IPS DF 6.9 (cell line): ENCODE measurements at regions not wholly inside any gene's neighbourhood (a gene's known extent, or its start where the extent isn't known, plus 50 kb on each side); places are given as distances from the start of the nearest gene placed in this dataset.

Experiments used
- DNase-seq: peaks from one replicate; pipeline ENCODE4 v3.0.0-alpha.2; 2013; ENCODE audit warnings: low read depth, low spot score
- H3K27ac ChIP-seq: one replicate; pipeline ENCODE4 v1.5.1; 2013; ENCODE audit warnings: low read length, control low read depth
- H3K27me3 ChIP-seq: 2 replicates; pipeline ENCODE4 v1.6.1; 2013; ENCODE audit warnings: mild to moderate bottlenecking, low read length; ENCODE audit not compliant: control insufficient read depth, insufficient read depth
- H3K36me3 ChIP-seq: 2 replicates; pipeline ENCODE4 v1.6.1; 2013; ENCODE audit warnings: low read length; ENCODE audit not compliant: control insufficient read depth, insufficient read depth
- H3K4me1 ChIP-seq: 2 replicates; pipeline ENCODE4 v1.6.1; 2013; ENCODE audit warnings: low read length; ENCODE audit not compliant: control insufficient read depth, insufficient read depth
- H3K4me3 ChIP-seq: 2 replicates; pipeline ENCODE4 v1.5.1; 2013; ENCODE audit warnings: mild to moderate bottlenecking, low read length
- H3K9me3 ChIP-seq: 2 replicates; pipeline ENCODE4 v1.6.1; 2013; ENCODE audit warnings: low read length, inconsistent platforms; ENCODE audit not compliant: control insufficient read depth, insufficient read depth
- WGBS: extraction: QIAGEN DNeasy Blood & Tissue Kit; methylation state at CpG from one replicate; pipeline ENCODE4 v1.1.7; 2013; ENCODE audit warnings: mixed read lengths, missing lambda C conversion rate; ENCODE audit not compliant: insufficient read length, insufficient coverage; 5-methylcytosine and 5-hydroxymethylcytosine counted together

DNA sequence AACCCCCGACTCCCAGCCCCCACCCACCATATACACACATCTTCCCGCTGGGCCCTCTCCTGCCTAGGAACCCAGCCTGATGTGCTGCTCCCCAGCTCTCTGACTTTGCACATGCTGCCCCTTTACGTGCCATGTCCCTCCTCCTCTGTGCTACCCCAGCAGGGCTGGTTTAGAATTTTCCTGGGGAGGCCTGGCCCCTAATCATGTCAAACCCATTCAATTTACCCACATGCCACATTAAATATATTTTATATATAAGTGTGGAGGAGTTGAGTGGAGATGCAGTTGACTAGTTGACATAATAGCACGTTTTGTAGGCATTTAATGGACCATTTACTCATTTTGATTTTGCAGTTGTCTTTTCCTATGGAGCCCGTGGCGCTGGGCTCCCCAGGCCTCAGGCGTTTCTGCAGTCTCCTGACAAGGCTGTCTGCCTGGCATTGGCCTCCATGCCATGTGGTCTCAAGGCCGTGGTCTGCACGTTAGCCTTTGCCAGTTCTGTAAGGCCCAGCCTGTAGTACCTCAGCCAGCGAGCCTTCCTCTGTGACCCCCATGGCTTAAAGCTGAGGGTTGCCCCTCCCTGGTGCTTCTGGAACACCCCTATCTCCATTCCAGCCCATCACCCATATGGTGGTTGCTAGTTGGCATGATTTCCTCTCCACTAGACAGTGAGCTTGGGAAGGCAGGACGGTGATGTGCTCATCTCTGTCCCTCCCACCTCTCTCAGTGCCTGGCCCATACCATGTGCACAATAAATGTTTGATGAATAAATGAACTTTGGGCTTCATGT is 155.8 kb downstream of the TLE3 start:
- Histone ChIP-seq H3K36me3 (no peaks in the 10 kb centered on the region), H3K27ac (no peak overlapping the region), H3K4me1 (peaks cover 3% of the 10 kb centered on the region; the same call in 1 of the 2 replicates), H3K27me3 (no peaks in the 10 kb centered on the region), H3K9me3 (no peaks in the 10 kb centered on the region), H3K4me3 (no peak overlapping the region)
- no peak for DNase-seq
- 100% methylated on average over 1 of the region's 11 CpGs for WGBS

GRCh38 chr15:69943637-69944036 is 154.1 kb downstream of the TLE3 start:
- H3K27ac ChIP-seq, result no peak overlapping the region
- peaks cover 3% of the 10 kb centered on the region; the same call in 1 of the 2 replicates for H3K4me1 ChIP-seq
- H3K4me3 ChIP-seq, result no peak overlapping the region
- H3K36me3 ChIP-seq, result no peaks in the 10 kb centered on the region
- no peaks in the 10 kb centered on the region for H3K27me3 ChIP-seq
- DNase-seq, result no peak
- WGBS, result no CpG with 5 or more reads among the region's 1 CpG
- H3K9me3 ChIP-seq, result no peaks in the 10 kb centered on the region

- DNase-seq, result no peak
- WGBS, result no CpG with 5 or more reads among the region's 2 CpGs
- Histone ChIP-seq H3K4me3 (no peak overlapping the region), H3K4me1 (peaks cover 2% of the 10 kb centered on the region; the same call in 1 of the 2 replicates), H3K9me3 (no peaks in the 10 kb centered on the region; the same call in 1 of the 2 replicates), H3K27ac (no peak overlapping the region), H3K27me3 (no peaks in the 10 kb centered on the region), H3K36me3 (no peaks in the 10 kb centered on the region)
These were observed 152.0 kb downstream of the TLE3 start for GRCh38 chr15:69945729-69946128.

DNA sequence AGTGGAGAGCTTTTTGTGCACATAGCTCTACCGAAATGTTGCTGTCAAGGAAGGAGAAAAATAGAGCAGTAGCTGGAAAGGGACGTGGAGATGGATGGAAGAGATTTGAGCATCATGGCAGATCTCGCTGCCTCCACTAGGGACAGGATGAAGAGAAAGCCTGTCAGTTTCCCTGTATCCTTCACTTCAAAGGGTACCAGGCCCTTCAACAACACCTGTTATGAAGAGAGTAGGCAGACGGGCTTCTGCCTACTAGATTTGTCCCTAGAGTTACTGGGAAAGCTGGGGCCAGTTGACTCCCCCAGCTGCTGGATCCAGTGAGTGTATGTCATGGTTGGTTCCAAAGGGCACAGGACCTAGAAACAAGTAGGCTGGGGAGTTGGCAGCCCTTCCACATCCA is 150.8 kb downstream of the TLE3 start:
- WGBS, result no CpG with 5 or more reads among the region's 4 CpGs
- H3K4me3 ChIP-seq, result no peak overlapping the region
- no peaks in the 10 kb centered on the region for H3K27me3 ChIP-seq
- DNase-seq, result no peak
- no peaks in the 10 kb centered on the region for H3K36me3 ChIP-seq
- no peaks in the 10 kb centered on the region; the same call in 1 of the 2 replicates for H3K9me3 ChIP-seq
- H3K27ac ChIP-seq, result no peak overlapping the region
- peaks cover 2% of the 10 kb centered on the region; the same call in 1 of the 2 replicates for H3K4me1 ChIP-seq

GRCh38 chr15:69947394-69947793 is 150.3 kb downstream of the TLE3 start:
- H3K27me3 ChIP-seq, result no peaks in the 10 kb centered on the region
- no CpG with 5 or more reads among the region's 2 CpGs for WGBS
- H3K9me3 ChIP-seq, result no peaks in the 10 kb centered on the region; the same call in 1 of the 2 replicates
- no peak for DNase-seq
- no peaks in the 10 kb centered on the region for H3K36me3 ChIP-seq
- no peak overlapping the region for H3K27ac ChIP-seq
- H3K4me1 ChIP-seq, result peaks cover 2% of the 10 kb centered on the region; the same call in 1 of the 2 replicates
- no peak overlapping the region for H3K4me3 ChIP-seq

GRCh38 chr15:69949485-69949884 is 148.2 kb downstream of the TLE3 start:
- DNase-seq, result no peak
- Histone ChIP-seq H3K4me3 (no peak overlapping the region), H3K4me1 (peaks cover 2% of the 10 kb centered on the region; the same call in 1 of the 2 replicates), H3K27ac (no peak overlapping the region), H3K36me3 (no peaks in the 10 kb centered on the region), H3K27me3 (no peaks in the 10 kb centered on the region), H3K9me3 (no peaks in the 10 kb centered on the region; the same call in 1 of the 2 replicates)
- WGBS, result no CpG with 5 or more reads among the region's 7 CpGs

- WGBS, result no CpG with 5 or more reads among the region's 2 CpGs
- H3K4me1 ChIP-seq, result peaks cover 2% of the 10 kb centered on the region; the same call in 1 of the 2 replicates
- no peaks in the 10 kb centered on the region for H3K27me3 ChIP-seq
- no peaks in the 10 kb centered on the region for H3K36me3 ChIP-seq
- no peak for DNase-seq
- no peaks in the 10 kb centered on the region; the same call in 1 of the 2 replicates for H3K9me3 ChIP-seq
- H3K4me3 ChIP-seq, result no peak overlapping the region
- H3K27ac ChIP-seq, result no peak overlapping the region
These were observed 146.3 kb downstream of the TLE3 start for GRCh38 chr15:69951256-69951897.

- no CpG with 5 or more reads among the region's 9 CpGs for WGBS
These were observed 145.7 kb downstream of the TLE3 start for GRCh38 chr15:69951898-69952555.

GRCh38 chr15:69953051-69953450 is 144.7 kb downstream of the TLE3 start:
- Histone ChIP-seq H3K36me3 (no peaks in the 10 kb centered on the region), H3K4me1 (peaks cover 2% of the 10 kb centered on the region), H3K27me3 (no peaks in the 10 kb centered on the region), H3K9me3 (no peaks in the 10 kb centered on the region; the same call in 1 of the 2 replicates), H3K27ac (no peak overlapping the region), H3K4me3 (no peak overlapping the region)
- 100% methylated on average over 1 of the region's 6 CpGs for WGBS
- DNase-seq, result no peak

More at GRCh38 chr15:69951898-69952555, 145.7 kb downstream of the TLE3 start:
- H3K27ac ChIP-seq, result no peak overlapping the region
- H3K4me3 ChIP-seq, result no peak overlapping the region
- no peaks in the 10 kb centered on the region for H3K36me3 ChIP-seq
- DNase-seq, result no peak
- no peaks in the 10 kb centered on the region for H3K27me3 ChIP-seq
- H3K4me1 ChIP-seq, result peaks cover 2% of the 10 kb centered on the region; the same call in 1 of the 2 replicates
- H3K9me3 ChIP-seq, result no peaks in the 10 kb centered on the region; the same call in 1 of the 2 replicates

DNA sequence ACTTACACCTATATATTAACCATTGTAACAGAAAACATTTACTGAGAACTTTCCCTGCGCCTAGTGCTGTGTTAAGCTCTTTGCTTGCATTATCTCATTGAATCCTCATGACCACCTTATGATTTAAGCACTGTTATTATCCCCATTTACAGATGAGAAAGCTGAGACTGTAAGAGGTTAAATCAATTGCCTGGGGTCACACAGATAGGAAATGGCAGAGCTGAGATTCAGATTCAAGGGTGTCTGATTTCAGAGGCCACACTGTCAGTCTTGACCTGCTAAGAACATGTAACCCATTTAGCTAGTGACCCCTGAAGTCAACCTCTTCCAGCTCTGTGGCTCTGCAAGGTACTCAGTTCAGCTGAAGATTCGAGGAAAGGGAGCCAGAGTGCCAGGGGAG is 143.9 kb downstream of the TLE3 start:
- H3K4me1 ChIP-seq, result peaks cover 2% of the 10 kb centered on the region
- DNase-seq, result no peak
- no peak overlapping the region for H3K27ac ChIP-seq

More for the DNA sequence above, 143.9 kb downstream of the TLE3 start:
- no CpG with 5 or more reads among the region's 2 CpGs for WGBS
- H3K27me3 ChIP-seq, result no peaks in the 10 kb centered on the region
- H3K36me3 ChIP-seq, result no peaks in the 10 kb centered on the region
- H3K9me3 ChIP-seq, result no peaks in the 10 kb centered on the region; the same call in 1 of the 2 replicates
- H3K4me3 ChIP-seq, result no peak overlapping the region
